GM12878 (cell line): ENCODE measurements at regions not wholly inside any gene's neighbourhood (a gene's known extent, or its start where the extent isn't known, plus 50 kb on each side); places are given as distances from the start of the nearest gene placed in this dataset.

Experiments
- ATAC-seq: fragments of 200-7000 bp; cut with Tn5 transposase; 3 replicates; pipeline ENCODE4 v1.9.1; 2020; ENCODE audit warnings: mild to moderate bottlenecking, moderate library complexity
- BruUV-seq: library from RNA; stranded (reverse); fragments of 400-500 nt; replicated peaks from 2 replicates; lab custom pipeline; 2021; lab: Mats Ljungman, UMichigan
- CTCF ChIA-PET: fragments of 300-600 bp; sonication (Branson Sonifier 250); formaldehyde crosslinking; extraction: SDS; loops from one replicate; lab custom pipeline; 2021; ENCODE audit warnings: inconsistent platforms; lab: Yijun Ruan, JAX
- POLR2A ChIA-PET: fragments of 350-600 bp; formaldehyde crosslinking; extraction: SDS; loops from one replicate; lab custom pipeline; 2021; ENCODE audit warnings: inconsistent platforms; lab: Charles Lee
- RAD21 ChIA-PET: fragments of 300-600 bp; sonication (Branson Sonifier 250); formaldehyde crosslinking; loops from one replicate; lab custom pipeline; 2023; ENCODE audit warnings: antibody characterized with exemption; ENCODE audit not compliant: unreplicated experiment; lab: Charles Lee
- SMC1A ChIA-PET: fragments of 300-600 bp; sonication (Branson Sonifier 250); formaldehyde crosslinking; loops from one replicate; lab custom pipeline; 2023; ENCODE audit not compliant: unreplicated experiment, uncharacterized antibody; lab: Charles Lee
- DNase-seq: peaks from one replicate; pipeline ENCODE4 v3.0.0-alpha.2; 2011; ENCODE audit warnings: low read depth, low spot score
- FAIRE-seq: peaks from 3 replicates; lab custom pipeline; 2011; peaks lifted over from hg19 to GRCh38; lab: Jason Lieb, UNC
- H2AFZ ChIP-seq: 2 replicates; pipeline ENCODE4 v1.6.0; 2011; ENCODE audit warnings: low read depth, low read length, control low read depth; ENCODE audit not compliant: control insufficient read depth
- H3K27ac ChIP-seq: 2 replicates; pipeline ENCODE4 v1.5.1; 2011; ENCODE audit warnings: control low read depth; ENCODE audit not compliant: control insufficient read depth, insufficient read depth
- H3K27me3 ChIP-seq, 2 experiments: replicated peaks in 1 of 2; 2 replicates each; pipeline versions ENCODE4 v1.6.0 to v1.6.1; 2011; ENCODE audit warnings: low read length in 1 of 2; ENCODE audit not compliant: control insufficient read depth in 2 of 2, insufficient read depth in 2 of 2
- H3K36me3 ChIP-seq, 2 experiments: 2 replicates each; pipeline ENCODE4 v1.5.1; 2011; ENCODE audit warnings: low read length in 1 of 2; ENCODE audit not compliant: control insufficient read depth in 2 of 2, insufficient read depth in 2 of 2
- H3K4me1 ChIP-seq: 2 replicates; pipeline ENCODE4 v1.6.1; 2011; ENCODE audit warnings: mild to moderate bottlenecking, low read length, moderate library complexity, mixed read lengths; ENCODE audit not compliant: control insufficient read depth, insufficient read depth
- H3K4me2 ChIP-seq: 2 replicates; pipeline ENCODE4 v1.6.0; 2011; ENCODE audit warnings: control low read depth; ENCODE audit not compliant: control insufficient read depth, insufficient read depth
- H3K4me3 ChIP-seq: fragments of 200-600 bp; sonication (generic); 2 replicates; pipeline ENCODE4 v1.5.1; 2016
- H3K79me2 ChIP-seq: 2 replicates; pipeline ENCODE4 v1.6.0; 2011; ENCODE audit warnings: low read length; ENCODE audit not compliant: control insufficient read depth, insufficient read depth
- H3K9ac ChIP-seq: 2 replicates; pipeline ENCODE4 v1.8.0; 2011; ENCODE audit warnings: low read length, control low read depth, mixed read lengths; ENCODE audit not compliant: control insufficient read depth, insufficient read depth
- H3K9me3 ChIP-seq: replicated peaks from 3 replicates; pipeline ENCODE4 v1.5.1; 2011; ENCODE audit warnings: mild to moderate bottlenecking, low read length; ENCODE audit not compliant: control insufficient read depth, insufficient read depth
- H4K20me1 ChIP-seq: 2 replicates; pipeline ENCODE4 v1.6.0; 2011; ENCODE audit not compliant: control insufficient read depth, insufficient read depth
- ZBTB33 ChIP-seq: fragments of 450-650 bp; IDR thresholded peaks from 2 replicates; pipeline ENCODE4 v1.6.1; 2017; ENCODE audit warnings: mild to moderate bottlenecking
- ZNF592 ChIP-seq: fragments of 450-650 bp; IDR thresholded peaks from 2 replicates; pipeline ENCODE4 v1.6.1; 2017; ENCODE audit warnings: mild to moderate bottlenecking, moderate library complexity
- WGBS: methylation state at CpG from one replicate; pipeline ENCODE4 v1.1.6; 2016; ENCODE audit warnings: low lambda C conversion rate; ENCODE audit not compliant: insufficient replicate concordance, insufficient coverage; ENCODE audit errors: missing lambda C conversion rate; 5-methylcytosine and 5-hydroxymethylcytosine counted together
- in situ Hi-C: fragments of 300-500 bp; cut with MboI; formaldehyde crosslinking; loops from 9 replicates; pipeline ENCODE4 v1.14.3; 2018; ENCODE audit warnings: mixed read lengths
- intact Hi-C: fragments of 100-400 bp; cut with micrococcal nuclease; formaldehyde crosslinking; loops from one replicate; pipeline ENCODE4 v1.14.2; 2022; ENCODE audit not compliant: unreplicated experiment

- in situ Hi-C loops = no loop called here
- H3K9ac ChIP-seq = no peak overlapping the region
- H4K20me1 ChIP-seq = no peaks in the 10 kb centered on the region
- no peak for TF ChIP-seq ZBTB33
- no peak for TF ChIP-seq ZNF592
- 32% methylated on average over 4 of the region's 4 CpGs for WGBS
- ChIA-PET RAD21 (no interaction called here), CTCF (no interaction called here), SMC1A (interaction anchor here (1.5 to 1.7 kb wide), 2 partner anchors 11 to 12 kb away, joined by 4 to 5 read pairs; no protein-coding TSS in a partner anchor), POLR2A (no interaction called here)
- H3K27me3 ChIP-seq = no peaks in the 10 kb centered on the region
- FAIRE-seq = no peak
- H3K4me3 ChIP-seq = no peak overlapping the region
- ATAC-seq = no peak
- H3K9me3 ChIP-seq = no peaks in the 10 kb centered on the region; the same call in 2 of the 3 replicates
- DNase-seq = no peak
- H3K27ac ChIP-seq = no peak overlapping the region
- intact Hi-C loops = no loop called here
- no peaks in the 10 kb centered on the region for H3K36me3 ChIP-seq
- no peak overlapping the region for H2AFZ ChIP-seq
- no peaks in the 10 kb centered on the region for H3K79me2 ChIP-seq
- H3K4me2 ChIP-seq = no peak overlapping the region
- H3K4me1 ChIP-seq = no peaks in the 10 kb centered on the region
- no TSS peak for BruUV-seq
Measured at GRCh38 chr12:70091021-70091521, 152.2 kb upstream of the CNOT2 start.
